A549 (cell line): ENCODE measurements at regions not wholly inside any gene's neighbourhood (a gene's known extent, or its start where the extent isn't known, plus 50 kb on each side); places are given as distances from the start of the nearest gene placed in this dataset.
"Not testable (repeated sequence)": the region's sequence is repeated elsewhere in the genome, so short reads cannot be mapped to it uniquely, and the experiment has no call there.

Experiments
- ATAC-seq, 2 experiments: fragments of 200-7000 bp in 1 of 2; fragments of >200 bp in 1 of 2; cut with Nextera tagmentation in 1 of 2; cut with Tn5 transposase in 1 of 2; 3 replicates each; pipeline versions ENCODE4 v1.8.0 to v1.9.1; 2018 to 2020; ENCODE audit warnings: mild to moderate bottlenecking in 1 of 2, moderate library complexity in 1 of 2
- CTCF ChIA-PET: fragments of 300-600 bp; sonication (Branson Sonifier 250); formaldehyde crosslinking; extraction: SDS; loops from one replicate; lab custom pipeline; 2021; ENCODE audit warnings: antibody characterized with exemption, inconsistent platforms; lab: Yijun Ruan, JAX
- POLR2A ChIA-PET: fragments of 350-600 bp; formaldehyde crosslinking; extraction: SDS; loops from one replicate; lab custom pipeline; 2021; ENCODE audit warnings: antibody characterized with exemption, inconsistent platforms; lab: Yijun Ruan, JAX
- DNase-seq, 2 experiments: peaks; one replicate each; pipeline versions ENCODE4 v3.0.0 to v3.0.0-alpha.2; 2011 to 2016; ENCODE audit warnings: low read depth in 1 of 2, low spot score in 1 of 2
- FAIRE-seq: peaks from 2 replicates; lab custom pipeline; 2011; peaks lifted over from hg19 to GRCh38; lab: Jason Lieb, UNC
- H3K27ac ChIP-seq, 2 experiments: fragments of >200 bp; sonication (Bioruptor Twin); formaldehyde crosslinking; 3 replicates each; pipeline ENCODE4 v1.5.1; 2016 to 2017
- H3K4me1 ChIP-seq: fragments of >200 bp; sonication (Bioruptor Twin); formaldehyde crosslinking; 3 replicates; pipeline ENCODE4 v1.6.1; 2016
- H3K4me2 ChIP-seq: fragments of >200 bp; sonication (Bioruptor Twin); formaldehyde crosslinking; 3 replicates; pipeline ENCODE4 v1.6.1; 2016
- H3K4me3 ChIP-seq: fragments of >200 bp; sonication (Bioruptor Twin); formaldehyde crosslinking; 3 replicates; pipeline ENCODE4 v1.5.1; 2016
- H3K9me3 ChIP-seq: fragments of >200 bp; sonication (Bioruptor Twin); formaldehyde crosslinking; 3 replicates; pipeline ENCODE4 v1.6.1; 2016
- BHLHE40 ChIP-seq: IDR thresholded peaks from 2 replicates; pipeline ENCODE4 v1.6.1; 2012; ENCODE audit warnings: low read depth, low read length, inconsistent platforms
- CBX2 ChIP-seq: fragments of 200-600 bp; sonication (generic); IDR thresholded peaks from 2 replicates; pipeline ENCODE4 v1.6.1; 2016; ENCODE audit warnings: low read depth, mild to moderate bottlenecking, borderline replicate concordance
- CHD2 ChIP-seq: fragments of 150-350 bp; IDR thresholded peaks from 2 replicates; pipeline ENCODE4 v1.6.1; 2014; ENCODE audit warnings: low read length; ENCODE audit not compliant: partially characterized antibody
- CHD4 ChIP-seq: fragments of 200-600 bp; sonication (generic); IDR thresholded peaks from 2 replicates; pipeline ENCODE4 v1.6.1; 2016; ENCODE audit warnings: antibody characterized with exemption, mild to moderate bottlenecking, borderline replicate concordance
- EHF ChIP-seq: fragments of 250-450 bp; sonication (Bioruptor Pico); IDR thresholded peaks from 2 replicates; pipeline ENCODE4 v1.5.0; 2020; ENCODE audit warnings: mild to moderate bottlenecking
- EHMT2 ChIP-seq: fragments of 200-600 bp; sonication (generic); IDR thresholded peaks from 2 replicates; pipeline ENCODE4 v1.6.1; 2016; ENCODE audit warnings: antibody characterized with exemption, low read depth, mild to moderate bottlenecking, moderate library complexity
- FOSL2 ChIP-seq, 2 experiments: fragments of 450-650 bp in 1 of 2; fragments of >200 bp in 1 of 2; sonication (Bioruptor Twin) in 1 of 2; formaldehyde crosslinking; IDR thresholded peaks; 2 replicates each; pipeline versions ENCODE4 v1.5.0 to v1.6.1; 2016 to 2020; ENCODE audit warnings: mild to moderate bottlenecking in 1 of 2, moderate library complexity in 1 of 2
- FOXS1 ChIP-seq: fragments of 250-450 bp; sonication (Bioruptor Pico); IDR thresholded peaks from 2 replicates; pipeline ENCODE4 v1.5.0; 2020; ENCODE audit warnings: mild to moderate bottlenecking, moderate library complexity
- HDAC2 ChIP-seq: fragments of 200-600 bp; sonication (generic); IDR thresholded peaks from 2 replicates; pipeline ENCODE4 v1.6.1; 2016
- HEYL ChIP-seq: fragments of 250-450 bp; sonication (Bioruptor Pico); IDR thresholded peaks from 2 replicates; pipeline ENCODE4 v1.8.0; 2021; ENCODE audit warnings: mild to moderate bottlenecking, moderate library complexity
- HOXA7 ChIP-seq: fragments of 250-450 bp; sonication (Bioruptor Pico); IDR thresholded peaks from 2 replicates; pipeline ENCODE4 v1.5.0; 2020; ENCODE audit warnings: mild to moderate bottlenecking, moderate library complexity
- JUN ChIP-seq, 2 experiments: fragments of >200 bp; sonication (Bioruptor Twin); formaldehyde crosslinking; IDR thresholded peaks; 2 replicates in 1 of 2; 3 replicates in 1 of 2; pipeline ENCODE4 v1.6.1; 2016 to 2017
- JUNB ChIP-seq: fragments of >200 bp; sonication (Bioruptor Twin); formaldehyde crosslinking; IDR thresholded peaks from 2 replicates; pipeline ENCODE4 v1.6.1; 2016
- KDM1A ChIP-seq: fragments of 200-600 bp; sonication (generic); IDR thresholded peaks from 2 replicates; pipeline ENCODE4 v1.6.1; 2016; ENCODE audit warnings: low read depth, mild to moderate bottlenecking
- KDM5A ChIP-seq: fragments of 200-600 bp; sonication (generic); IDR thresholded peaks from 2 replicates; pipeline ENCODE4 v1.6.1; 2016; ENCODE audit warnings: antibody characterized with exemption, mild to moderate bottlenecking
- MAFK ChIP-seq: fragments of 450-650 bp; IDR thresholded peaks from 2 replicates; pipeline ENCODE4 v1.6.1; 2014; ENCODE audit not compliant: partially characterized antibody
- MYC ChIP-seq: IDR thresholded peaks from 2 replicates; pipeline ENCODE4 v1.6.1; 2012; ENCODE audit warnings: mild to moderate bottlenecking, inconsistent platforms, low read length, improper control_type of control experiment, borderline replicate concordance
- NFE2L2 ChIP-seq: fragments of 150-350 bp; conservative IDR thresholded peaks from 2 replicates; pipeline ENCODE4 v1.6.1; 2014; ENCODE audit warnings: low read length
- POLR2AphosphoS2 ChIP-seq: conservative IDR thresholded peaks from 2 replicates; pipeline ENCODE4 v1.6.1; 2012; ENCODE audit warnings: low read length, improper control_type of control experiment, inconsistent platforms
- RARB ChIP-seq: fragments of 250-450 bp; sonication (Bioruptor Pico); IDR thresholded peaks from 2 replicates; pipeline ENCODE4 v1.8.0; 2021; ENCODE audit warnings: mild to moderate bottlenecking, moderate library complexity
- RCOR1 ChIP-seq: fragments of 150-350 bp; IDR thresholded peaks from 2 replicates; pipeline ENCODE4 v1.6.1; 2014; ENCODE audit warnings: antibody characterized with exemption, low read length, low read depth
- SREBF2 ChIP-seq: fragments of 450-650 bp; IDR thresholded peaks from 2 replicates; pipeline ENCODE4 v1.6.1; 2014; ENCODE audit warnings: mild to moderate bottlenecking, moderate library complexity
- TP53 ChIP-seq: fragments of 250-450 bp; sonication (Bioruptor Pico); IDR thresholded peaks from 2 replicates; pipeline ENCODE4 v1.5.0; 2021; ENCODE audit warnings: mild to moderate bottlenecking, moderate library complexity
- WGBS: methylation state at CpG from one replicate; pipeline ENCODE4 v1.1.6; 2017; ENCODE audit errors: missing lambda C conversion rate; 5-methylcytosine and 5-hydroxymethylcytosine counted together
- TF ChIP-seq, protein P1 (sequence below): IDR thresholded peaks from 2 replicates; pipeline ENCODE4 v1.6.1; 2012
- TF ChIP-seq, protein P2 (sequence below): IDR thresholded peaks from 2 replicates; pipeline ENCODE4 v1.6.1; 2012; ENCODE audit warnings: low read depth, borderline replicate concordance
- TF ChIP-seq, protein P3 (sequence below): fragments of 250-450 bp; sonication (Bioruptor Pico); IDR thresholded peaks from 2 replicates; pipeline ENCODE4 v1.5.0; 2020; ENCODE audit warnings: low read depth, mild to moderate bottlenecking, moderate library complexity
- TF ChIP-seq, protein P4 (sequence below): fragments of >200 bp; sonication (Bioruptor Twin); formaldehyde crosslinking; IDR thresholded peaks from 2 replicates; pipeline ENCODE4 v1.6.1; 2016
- TF ChIP-seq, protein P5 (sequence below): fragments of >200 bp; sonication (Bioruptor Twin); formaldehyde crosslinking; IDR thresholded peaks from 3 replicates; pipeline ENCODE4 v1.5.1; 2016

DNA sequence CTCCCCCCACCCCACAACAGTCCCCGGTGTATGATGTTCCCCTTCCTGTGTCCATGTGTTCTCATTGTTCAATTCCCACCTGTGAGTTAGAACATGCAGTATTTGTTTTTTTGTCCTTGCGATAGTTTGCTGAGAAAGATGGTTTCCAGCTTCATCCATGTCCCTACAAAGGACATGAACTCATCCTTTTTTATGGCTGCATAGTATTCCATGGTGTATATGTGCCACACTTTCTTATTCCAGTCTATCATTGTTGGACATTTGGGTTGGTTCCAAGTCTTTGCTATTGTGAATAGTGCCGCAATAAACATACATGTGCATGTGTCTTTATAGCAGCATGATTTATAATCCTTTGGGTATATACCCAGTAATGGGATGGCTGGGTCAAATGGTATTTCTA lies 74.4 kb upstream of the CTNNA1 start:
- POLR2A ChIA-PET, H3K4me3 ChIP-seq, DNase-seq, H3K4me2 ChIP-seq, ATAC-seq, H3K4me1 ChIP-seq, FAIRE-seq, H3K9me3 ChIP-seq, CTCF ChIA-PET, H3K27ac ChIP-seq: not testable (repeated sequence)
- 53% methylated on average over 3 of the region's 3 CpGs for WGBS

DNA sequence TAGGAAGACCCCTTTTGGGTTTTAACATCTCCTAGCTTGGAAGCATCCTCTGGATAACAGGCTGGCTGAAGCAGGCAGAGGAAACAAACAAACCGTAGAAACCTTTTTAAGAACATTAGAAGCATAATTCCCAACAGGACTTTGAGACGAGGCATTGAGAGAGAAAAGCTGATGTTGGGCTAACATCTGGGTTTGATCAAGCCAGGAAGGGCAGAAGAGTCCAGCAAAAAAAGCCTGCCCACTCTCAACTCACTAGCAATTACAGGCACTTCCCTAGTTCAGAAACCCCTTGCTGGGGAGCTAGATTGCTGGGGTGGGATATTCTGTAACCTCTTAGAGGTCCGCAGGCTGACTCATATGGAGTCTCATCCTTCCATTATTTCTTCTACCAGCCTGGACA lies 75.4 kb upstream of the CTNNA1 start:
- POLR2A ChIA-PET, result no interaction called here
- FAIRE-seq (no peak), ATAC-seq (no peak)

DNA sequence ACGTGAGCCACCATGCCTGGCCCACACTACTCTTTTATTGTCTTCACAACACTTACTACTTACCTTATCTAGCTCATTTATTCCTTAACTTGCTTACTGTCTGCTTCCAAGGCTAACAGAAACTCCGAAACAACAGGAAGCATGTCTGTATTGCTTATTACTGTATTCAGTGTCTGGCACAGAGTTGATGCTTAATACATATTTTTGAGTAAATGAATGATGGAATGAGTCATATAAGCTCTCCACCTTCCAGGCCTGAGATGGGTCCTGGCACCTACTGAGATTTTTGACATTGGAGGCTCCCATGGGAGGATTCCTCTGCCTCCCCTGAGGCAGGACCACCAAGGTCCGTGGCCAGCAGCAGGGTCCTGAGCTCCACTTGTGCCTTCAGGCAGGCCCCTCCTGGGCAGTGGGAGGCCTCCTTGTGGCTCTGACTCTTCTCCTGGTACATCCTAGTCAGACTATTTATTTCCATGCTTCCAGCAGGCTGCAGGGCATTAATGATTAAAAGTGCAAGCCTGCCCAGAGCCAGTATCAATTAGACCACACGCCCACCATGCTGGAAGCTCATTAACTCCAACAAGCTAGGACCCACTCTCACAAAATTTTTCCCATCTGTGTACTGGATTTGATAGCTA lies 76.5 kb upstream of the CTNNA1 start:
- H3K9me3 ChIP-seq, result no peaks in the 10 kb centered on the region; the same call in 2 of the 3 replicates
- H3K4me1 ChIP-seq, result peaks cover 10% of the 10 kb centered on the region
- H3K4me3 ChIP-seq, result no peak overlapping the region
- H3K27ac ChIP-seq, result peak overlapping the region; percentile 6 to 41; a peak in 4 of 6 replicates
- peak; percentile 76 to 89 for ATAC-seq
- 9% methylated on average over 4 of the region's 4 CpGs for WGBS
- peak overlapping the region; percentile 68 for H3K4me2 ChIP-seq
- CTCF ChIA-PET, result interaction anchor here (0.8 to 2.9 kb wide), 4 partner anchors 13 to 98 kb away, joined by 3 to 7 read pairs (median 4); no protein-coding TSS in a partner anchor
- POLR2A ChIA-PET, result no interaction called here
- TF ChIP-seq, protein P1, sequence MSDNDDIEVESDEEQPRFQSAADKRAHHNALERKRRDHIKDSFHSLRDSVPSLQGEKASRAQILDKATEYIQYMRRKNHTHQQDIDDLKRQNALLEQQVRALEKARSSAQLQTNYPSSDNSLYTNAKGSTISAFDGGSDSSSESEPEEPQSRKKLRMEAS, result peak; percentile 5; the same call in 1 of the 2 replicates
- TF ChIP-seq TP53 (CRISPR knock-in tag) (no peak), HEYL (CRISPR knock-in tag) (no peak), FOSL2 (IDR thresholded peaks at IDR 0.05) (0 out of 2 replicates have a peak, but pooled peaks have one; percentile 22), FOSL2 (CRISPR knock-in tag; IDR thresholded peaks at IDR 0.05) (peak; percentile 60), CHD2 (no peak)
- DNase-seq, result peak; percentile 35 to 60
- peak; percentile 61 for FAIRE-seq

More for the DNA sequence above, 75.4 kb upstream of the CTNNA1 start:
- 85% methylated on average over 3 of the region's 3 CpGs for WGBS
- Histone ChIP-seq H3K4me2 (no peak overlapping the region), H3K4me3 (no peak overlapping the region), H3K9me3 (no peaks in the 10 kb centered on the region; the same call in 2 of the 3 replicates), H3K27ac (no peak overlapping the region), H3K4me1 (peaks cover 10% of the 10 kb centered on the region)
- TF ChIP-seq CHD4 (no peak), SREBF2 (no peak), BHLHE40 (no peak), JUNB (no peak)
- TF ChIP-seq, protein P2, sequence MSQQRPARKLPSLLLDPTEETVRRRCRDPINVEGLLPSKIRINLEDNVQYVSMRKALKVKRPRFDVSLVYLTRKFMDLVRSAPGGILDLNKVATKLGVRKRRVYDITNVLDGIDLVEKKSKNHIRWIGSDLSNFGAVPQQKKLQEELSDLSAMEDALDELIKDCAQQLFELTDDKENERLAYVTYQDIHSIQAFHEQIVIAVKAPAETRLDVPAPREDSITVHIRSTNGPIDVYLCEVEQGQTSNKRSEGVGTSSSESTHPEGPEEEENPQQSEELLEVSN, result no peak
- TF ChIP-seq, protein P3, sequence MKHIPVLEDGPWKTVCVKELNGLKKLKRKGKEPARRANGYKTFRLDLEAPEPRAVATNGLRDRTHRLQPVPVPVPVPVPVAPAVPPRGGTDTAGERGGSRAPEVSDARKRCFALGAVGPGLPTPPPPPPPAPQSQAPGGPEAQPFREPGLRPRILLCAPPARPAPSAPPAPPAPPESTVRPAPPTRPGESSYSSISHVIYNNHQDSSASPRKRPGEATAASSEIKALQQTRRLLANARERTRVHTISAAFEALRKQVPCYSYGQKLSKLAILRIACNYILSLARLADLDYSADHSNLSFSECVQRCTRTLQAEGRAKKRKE, result no peak
- DNase-seq, result no peak
- CTCF ChIA-PET, result interaction anchor here (1.0 to 2.9 kb wide), 3 partner anchors 14 to 99 kb away, joined by 3 to 7 read pairs (median 5); no protein-coding TSS in a partner anchor

DNA sequence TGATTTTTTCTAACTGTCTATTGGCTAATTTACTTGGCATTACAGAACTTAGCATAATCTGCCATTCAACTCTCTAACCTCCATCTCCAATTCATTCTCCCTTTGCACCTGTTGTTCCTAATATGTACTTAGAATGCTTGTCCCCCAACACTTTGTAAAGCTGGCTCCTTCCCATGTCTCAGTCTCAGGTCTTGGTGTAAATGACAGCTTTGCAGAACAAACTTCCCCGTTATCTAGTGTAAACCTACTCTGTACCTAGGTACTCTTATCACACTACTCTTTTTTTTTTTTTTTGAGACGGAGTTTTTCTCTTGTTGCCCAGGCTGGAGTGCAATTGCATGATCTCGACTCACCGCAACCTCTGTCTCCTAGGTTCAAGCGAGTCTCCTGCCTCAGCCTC lies 77.2 kb upstream of the CTNNA1 start:
- Histone ChIP-seq H3K27ac (peak overlapping the region; percentile 6 to 41; a peak in 4 of 6 replicates), H3K4me2 (peak overlapping the region; percentile 68), H3K4me1 (peaks cover 10% of the 10 kb centered on the region), H3K9me3 (no peaks in the 10 kb centered on the region; the same call in 2 of the 3 replicates), H3K4me3 (no peak overlapping the region)
- FAIRE-seq (no peak), ATAC-seq (no peak), DNase-seq (no peak)
- CTCF ChIA-PET, result interaction anchor here (0.6 to 2.9 kb wide), 3 partner anchors 12 to 1207 kb away, joined by 3 to 7 read pairs (median 3); no protein-coding TSS in a partner anchor
- POLR2A ChIA-PET, result no interaction called here
- WGBS, result 82% methylated on average over 5 of the region's 5 CpGs
- TF ChIP-seq POLR2AphosphoS2 (no peak), EHF (no peak), FOXS1 (CRISPR knock-in tag) (no peak), JUN (IDR thresholded peaks at IDR 0.05) (no peak), NFE2L2 (no peak), HOXA7 (no peak), CBX2 (no peak), KDM5A (no peak), RARB (no peak), KDM1A (no peak), MAFK (no peak), HDAC2 (no peak), EHMT2 (no peak), JUNB (no peak), MYC (no peak), RCOR1 (no peak)
- TF ChIP-seq, protein P4, sequence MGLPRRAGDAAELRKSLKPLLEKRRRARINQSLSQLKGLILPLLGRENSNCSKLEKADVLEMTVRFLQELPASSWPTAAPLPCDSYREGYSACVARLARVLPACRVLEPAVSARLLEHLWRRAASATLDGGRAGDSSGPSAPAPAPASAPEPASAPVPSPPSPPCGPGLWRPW, result no peak
- TF ChIP-seq, protein P5, sequence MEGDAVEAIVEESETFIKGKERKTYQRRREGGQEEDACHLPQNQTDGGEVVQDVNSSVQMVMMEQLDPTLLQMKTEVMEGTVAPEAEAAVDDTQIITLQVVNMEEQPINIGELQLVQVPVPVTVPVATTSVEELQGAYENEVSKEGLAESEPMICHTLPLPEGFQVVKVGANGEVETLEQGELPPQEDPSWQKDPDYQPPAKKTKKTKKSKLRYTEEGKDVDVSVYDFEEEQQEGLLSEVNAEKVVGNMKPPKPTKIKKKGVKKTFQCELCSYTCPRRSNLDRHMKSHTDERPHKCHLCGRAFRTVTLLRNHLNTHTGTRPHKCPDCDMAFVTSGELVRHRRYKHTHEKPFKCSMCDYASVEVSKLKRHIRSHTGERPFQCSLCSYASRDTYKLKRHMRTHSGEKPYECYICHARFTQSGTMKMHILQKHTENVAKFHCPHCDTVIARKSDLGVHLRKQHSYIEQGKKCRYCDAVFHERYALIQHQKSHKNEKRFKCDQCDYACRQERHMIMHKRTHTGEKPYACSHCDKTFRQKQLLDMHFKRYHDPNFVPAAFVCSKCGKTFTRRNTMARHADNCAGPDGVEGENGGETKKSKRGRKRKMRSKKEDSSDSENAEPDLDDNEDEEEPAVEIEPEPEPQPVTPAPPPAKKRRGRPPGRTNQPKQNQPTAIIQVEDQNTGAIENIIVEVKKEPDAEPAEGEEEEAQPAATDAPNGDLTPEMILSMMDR, result no peak
- TF ChIP-seq, protein P1, result no peak
